Gastrocnemius medialis (tissue), 4 donors: ENCODE measurements at regions not wholly inside any gene's neighbourhood (a gene's known extent, or its start where the extent isn't known, plus 50 kb on each side); places are given as distances from the start of the nearest gene placed in this dataset.

Source experiments
- ATAC-seq, 2 donors: fragments of 150-250 bp; one replicate each; pipeline ENCODE4 v1.9.1; 2016
- DNase-seq, 2 donors: peaks; one replicate each; pipeline ENCODE4 v3.0.0-alpha.2; 2019
- H3K27ac ChIP-seq, 4 donors: fragments of 200-600 bp; sonication (generic); 1 replicate in 1 of 4; 2 replicates in 3 of 4; pipeline ENCODE4 v1.5.1; 2016 to 2018; ENCODE audit warnings: mild to moderate bottlenecking in 2 of 4, moderate library complexity in 1 of 4
- H3K27me3 ChIP-seq, 3 donors: fragments of 200-600 bp; sonication (generic) in 2 of 3; 1 replicate in 1 of 3; 2 replicates in 2 of 3; pipeline versions ENCODE4 v1.5.1 to v1.6.0; 2016 to 2019; ENCODE audit warnings: mild to moderate bottlenecking in 1 of 3, moderate library complexity in 1 of 3
- H3K36me3 ChIP-seq, 2 donors: fragments of 200-600 bp; sonication (generic) in 1 of 2; one replicate each; pipeline ENCODE4 v1.5.1; 2017 to 2018
- H3K4me1 ChIP-seq, 2 donors: fragments of 200-600 bp; sonication (generic) in 1 of 2; one replicate each; pipeline ENCODE4 v1.5.1; 2016 to 2017; ENCODE audit warnings: mild to moderate bottlenecking in 2 of 2
- H3K4me3 ChIP-seq, 4 donors: fragments of 200-600 bp; sonication (generic) in 3 of 4; 1 replicate in 1 of 4; 2 replicates in 3 of 4; pipeline ENCODE4 v1.5.1; 2016 to 2019; ENCODE audit warnings: mild to moderate bottlenecking in 2 of 4
- H3K9me3 ChIP-seq, 3 donors: fragments of 200-600 bp; sonication (generic) in 2 of 3; 1 replicate in 1 of 3; 2 replicates in 2 of 3; pipeline ENCODE4 v1.5.1; 2016 to 2019
- POLR2A ChIP-seq, 2 donors: fragments of 450-650 bp; IDR thresholded peaks; one replicate each; pipeline ENCODE4 v1.6.1; 2017; ENCODE audit warnings: antibody characterized with exemption in 2 of 2, mild to moderate bottlenecking in 2 of 2, moderate library complexity in 2 of 2
- in situ Hi-C, 4 donors: fragments of 200-750 bp; cut with MboI; loops; one replicate each; pipeline versions ENCODE4 v1.15.0 to v1.8.0; 2017; ENCODE audit warnings: low sequenced_read_pairs in 4 of 4
- intact Hi-C: fragments of 100-400 bp; cut with DNase I; formaldehyde crosslinking; loops from one replicate; pipeline ENCODE4 v1.15.1; 2023; ENCODE audit warnings: low total_unique reads
- TF ChIP-seq, protein P1 (sequence below), 5 experiments: fragments of 450-650 bp in 3 of 5; fragments of 200-600 bp in 2 of 5; sonication (generic) in 2 of 5; IDR thresholded peaks in 4 of 5; conservative IDR thresholded peaks in 1 of 5; 1 replicate in 4 of 5; 2 replicates in 1 of 5; pipeline ENCODE4 v1.5.1; 2016 to 2019; ENCODE audit warnings: antibody characterized with exemption in 5 of 5, mild to moderate bottlenecking in 3 of 5, moderate library complexity in 3 of 5

- ATAC-seq (no peak), DNase-seq (no peak)
- no peaks in the 10 kb centered on the region for H3K4me1 ChIP-seq
- in situ Hi-C loops = no loop called here
- no peaks in the 10 kb centered on the region for H3K9me3 ChIP-seq
- no peak overlapping the region for H3K27ac ChIP-seq
- no peak for TF ChIP-seq POLR2A (IDR thresholded peaks at IDR 0.05)
- TF ChIP-seq, protein P1, sequence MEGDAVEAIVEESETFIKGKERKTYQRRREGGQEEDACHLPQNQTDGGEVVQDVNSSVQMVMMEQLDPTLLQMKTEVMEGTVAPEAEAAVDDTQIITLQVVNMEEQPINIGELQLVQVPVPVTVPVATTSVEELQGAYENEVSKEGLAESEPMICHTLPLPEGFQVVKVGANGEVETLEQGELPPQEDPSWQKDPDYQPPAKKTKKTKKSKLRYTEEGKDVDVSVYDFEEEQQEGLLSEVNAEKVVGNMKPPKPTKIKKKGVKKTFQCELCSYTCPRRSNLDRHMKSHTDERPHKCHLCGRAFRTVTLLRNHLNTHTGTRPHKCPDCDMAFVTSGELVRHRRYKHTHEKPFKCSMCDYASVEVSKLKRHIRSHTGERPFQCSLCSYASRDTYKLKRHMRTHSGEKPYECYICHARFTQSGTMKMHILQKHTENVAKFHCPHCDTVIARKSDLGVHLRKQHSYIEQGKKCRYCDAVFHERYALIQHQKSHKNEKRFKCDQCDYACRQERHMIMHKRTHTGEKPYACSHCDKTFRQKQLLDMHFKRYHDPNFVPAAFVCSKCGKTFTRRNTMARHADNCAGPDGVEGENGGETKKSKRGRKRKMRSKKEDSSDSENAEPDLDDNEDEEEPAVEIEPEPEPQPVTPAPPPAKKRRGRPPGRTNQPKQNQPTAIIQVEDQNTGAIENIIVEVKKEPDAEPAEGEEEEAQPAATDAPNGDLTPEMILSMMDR (IDR thresholded peaks at IDR 0.05 in 4 of 5, conservative IDR thresholded peaks at IDR 0.05 in 1 of 5) = no peak
- H3K36me3 ChIP-seq = no peaks in the 10 kb centered on the region
- intact Hi-C loops = no loop called here
- no peaks in the 10 kb centered on the region for H3K27me3 ChIP-seq
- no peak overlapping the region for H3K4me3 ChIP-seq
These were observed 246.8 kb upstream of the KIRREL3 start for GRCh38 chr11:127247261-127247851.

- intact Hi-C loops (no loop called here), in situ Hi-C loops (no loop called here)
- Histone ChIP-seq H3K4me3 (no peak overlapping the region), H3K27me3 (no peaks in the 10 kb centered on the region), H3K9me3 (no peaks in the 10 kb centered on the region), H3K4me1 (no peaks in the 10 kb centered on the region), H3K36me3 (no peaks in the 10 kb centered on the region), H3K27ac (no peak overlapping the region)
- ATAC-seq = no peak
- no peak for DNase-seq
- TF ChIP-seq POLR2A (IDR thresholded peaks at IDR 0.05) = no peak
- TF ChIP-seq, protein P1 (IDR thresholded peaks at IDR 0.05 in 4 of 5, conservative IDR thresholded peaks at IDR 0.05 in 1 of 5) = no peak
These were observed 242.1 kb upstream of the KIRREL3 start for GRCh38 chr11:127242676-127243075.

- Histone ChIP-seq H3K4me3 (no peak overlapping the region), H3K27ac (no peak overlapping the region), H3K36me3 (no peaks in the 10 kb centered on the region), H3K9me3 (no peaks in the 10 kb centered on the region), H3K27me3 (no peaks in the 10 kb centered on the region), H3K4me1 (no peaks in the 10 kb centered on the region)
- intact Hi-C loops = no loop called here
- in situ Hi-C loops = no loop called here
- no peak for ATAC-seq
- no peak for DNase-seq
- TF ChIP-seq, protein P1 (IDR thresholded peaks at IDR 0.05 in 4 of 5, conservative IDR thresholded peaks at IDR 0.05 in 1 of 5) = no peak
- TF ChIP-seq POLR2A (IDR thresholded peaks at IDR 0.05) = no peak
These were observed 237.8 kb upstream of the KIRREL3 start for GRCh38 chr11:127238321-127238720.

GRCh38 chr11:127236776-127237175 is 236.2 kb upstream of the KIRREL3 start:
- in situ Hi-C loops (no loop called here), intact Hi-C loops (no loop called here)
- Histone ChIP-seq H3K36me3 (no peaks in the 10 kb centered on the region), H3K9me3 (no peaks in the 10 kb centered on the region), H3K4me1 (no peaks in the 10 kb centered on the region), H3K27me3 (no peaks in the 10 kb centered on the region), H3K4me3 (no peak overlapping the region), H3K27ac (no peak overlapping the region)
- DNase-seq = no peak
- no peak for ATAC-seq
- TF ChIP-seq, protein P1 (IDR thresholded peaks at IDR 0.05 in 4 of 5, conservative IDR thresholded peaks at IDR 0.05 in 1 of 5) = no peak
- TF ChIP-seq POLR2A (IDR thresholded peaks at IDR 0.05) = no peak

GRCh38 chr11:127233998-127234397 is 233.4 kb upstream of the KIRREL3 start:
- ATAC-seq = no peak

More at GRCh38 chr11:127233998-127234397, 233.4 kb upstream of the KIRREL3 start:
- no peaks in the 10 kb centered on the region for H3K27me3 ChIP-seq
- no peak overlapping the region for H3K4me3 ChIP-seq
- in situ Hi-C loops = no loop called here
- no peaks in the 10 kb centered on the region for H3K9me3 ChIP-seq
- no peak for TF ChIP-seq POLR2A (IDR thresholded peaks at IDR 0.05)
- TF ChIP-seq, protein P1 (IDR thresholded peaks at IDR 0.05 in 4 of 5, conservative IDR thresholded peaks at IDR 0.05 in 1 of 5) = no peak
- DNase-seq = no peak
- no peaks in the 10 kb centered on the region for H3K4me1 ChIP-seq
- intact Hi-C loops = no loop called here
- no peak overlapping the region for H3K27ac ChIP-seq
- no peaks in the 10 kb centered on the region for H3K36me3 ChIP-seq
